ENCODE measurements at regions not wholly inside any gene's neighbourhood (a gene's known extent, or its start where the extent isn't known, plus 50 kb on each side); places are given as distances from the start of the nearest gene placed in this dataset.

GRCh38 chr21:30014886-30015285, 75.1 kb upstream of the GRIK1 start:
- intact Hi-C loops (cut with DNase I; ENCODE audit: low total_unique reads), result no loop called here
- no peak overlapping the region for H3K4me3 ChIP-seq
- TF ChIP-seq POLR2A (IDR thresholded peaks at IDR 0.05), result no peak
- TF ChIP-seq CTCF (IDR thresholded peaks at IDR 0.05), result no peak
- no peak for TF ChIP-seq POLR2AphosphoS5 (IDR thresholded peaks at IDR 0.05)
- TF ChIP-seq EP300 (IDR thresholded peaks at IDR 0.05; ENCODE audit: low read depth), result no peak
- H3K36me3 ChIP-seq, result no peaks in the 10 kb centered on the region
- in situ Hi-C loops (cut with MboI; ENCODE audit: low pct_ligation_motif_present in 1 of 4, low pct_unique_long_range_greater_than_20kb in 1 of 4, low sequenced_read_pairs in 3 of 4), result no loop called here
- H3K9me3 ChIP-seq, result no peaks in the 10 kb centered on the region
- no peaks in the 10 kb centered on the region for H3K27me3 ChIP-seq
- H3K4me1 ChIP-seq, result no peaks in the 10 kb centered on the region
- H3K27ac ChIP-seq, result no peak overlapping the region
- no peak for DNase-seq

- Histone ChIP-seq H3K4me1 (no peaks in the 10 kb centered on the region), H3K27ac (no peak overlapping the region), H3K27me3 (no peaks in the 10 kb centered on the region), H3K9me3 (no peaks in the 10 kb centered on the region), H3K4me3 (no peak overlapping the region), H3K36me3 (no peaks in the 10 kb centered on the region)
- DNase-seq, result no peak
- in situ Hi-C loops (cut with MboI; ENCODE audit: low pct_ligation_motif_present in 1 of 4, low pct_unique_long_range_greater_than_20kb in 1 of 4, low sequenced_read_pairs in 3 of 4), result no loop called here
- intact Hi-C loops (cut with DNase I; ENCODE audit: low total_unique reads), result loop anchor here (10.0 kb wide), 1 partner anchor 1853 kb away; no protein-coding TSS in a partner anchor
- WGBS, 2 donors (ENCODE audit: low coverage in 1 of 2), result 44 to 74% methylated on average over 6 of the region's 6 CpGs
- TF ChIP-seq CTCF (IDR thresholded peaks at IDR 0.05) (no peak), POLR2A (IDR thresholded peaks at IDR 0.05) (no peak), EP300 (IDR thresholded peaks at IDR 0.05; ENCODE audit: low read depth) (no peak), POLR2AphosphoS5 (IDR thresholded peaks at IDR 0.05) (no peak)
Measured at GRCh38 chr21:29991624-29992023, 51.8 kb upstream of the GRIK1 start.

GRCh38 chr21:29989634-29990234, 49.9 kb upstream of the GRIK1 start:
- in situ Hi-C loops (cut with MboI; ENCODE audit: low pct_ligation_motif_present in 1 of 4, low pct_unique_long_range_greater_than_20kb in 1 of 4, low sequenced_read_pairs in 3 of 4), result no loop called here
- 69 to 81% methylated on average over 3 of the region's 3 CpGs for WGBS, 2 donors (ENCODE audit: low coverage in 1 of 2)

More at GRCh38 chr21:29989634-29990234, 49.9 kb upstream of the GRIK1 start:
- no peak overlapping the region for H3K4me3 ChIP-seq
- H3K27ac ChIP-seq, result no peak overlapping the region
- H3K36me3 ChIP-seq, result no peaks in the 10 kb centered on the region
- intact Hi-C loops (cut with DNase I; ENCODE audit: low total_unique reads), result loop anchor here (10.0 kb wide), 1 partner anchor 1855 kb away; no protein-coding TSS in a partner anchor
- TF ChIP-seq POLR2A (IDR thresholded peaks at IDR 0.05) (no peak), POLR2AphosphoS5 (IDR thresholded peaks at IDR 0.05) (no peak), CTCF (IDR thresholded peaks at IDR 0.05) (no peak), EP300 (IDR thresholded peaks at IDR 0.05; ENCODE audit: low read depth) (no peak)
- no peak for DNase-seq
- H3K27me3 ChIP-seq, result no peaks in the 10 kb centered on the region
- no peaks in the 10 kb centered on the region for H3K4me1 ChIP-seq
- H3K9me3 ChIP-seq, result peaks cover 0 to 4% of the 10 kb centered on the region in 2 donors
